Liver (tissue), 8 donors: ENCODE measurements at regions not wholly inside any gene's neighbourhood (a gene's known extent, or its start where the extent isn't known, plus 50 kb on each side); places are given as distances from the start of the nearest gene placed in this dataset.

ENCODE experiments used
- DNase-seq: peaks from one replicate; pipeline ENCODE4 v3.0.0-alpha.2; 2017; ENCODE audit warnings: low spot score
- H3K27ac ChIP-seq, 2 donors: one replicate each; pipeline ENCODE4 v1.7.0; 2013; ENCODE audit warnings: inconsistent platforms in 2 of 2, low read length in 2 of 2, control low read depth in 1 of 2, low read depth in 1 of 2, mild to moderate bottlenecking in 1 of 2
- H3K27me3 ChIP-seq, 4 donors: one replicate each; pipeline versions ENCODE4 v1.6.1 to v1.7.0; 2013; ENCODE audit warnings: low read length in 3 of 4, inconsistent platforms in 1 of 4, mild to moderate bottlenecking in 1 of 4, moderate library complexity in 1 of 4; ENCODE audit not compliant: control insufficient read depth in 4 of 4, insufficient read depth in 4 of 4
- H3K36me3 ChIP-seq, 4 donors: one replicate each; pipeline versions ENCODE4 v1.6.1 to v1.7.0; 2013; ENCODE audit warnings: low read length in 3 of 4, mild to moderate bottlenecking in 3 of 4, low read depth in 1 of 4, moderate library complexity in 1 of 4; ENCODE audit not compliant: control insufficient read depth in 4 of 4, insufficient read depth in 3 of 4
- H3K4me1 ChIP-seq, 4 donors: one replicate each; pipeline versions ENCODE4 v1.6.1 to v1.7.0; 2013; ENCODE audit warnings: low read length in 3 of 4, mild to moderate bottlenecking in 3 of 4, moderate library complexity in 1 of 4; ENCODE audit not compliant: control insufficient read depth in 4 of 4, insufficient read depth in 4 of 4
- H3K4me3 ChIP-seq, 3 donors: one replicate each; pipeline versions ENCODE4 v1.6.1 to v1.7.0; 2013; ENCODE audit warnings: low read length in 3 of 3, control low read depth in 1 of 3, low read depth in 1 of 3, mild to moderate bottlenecking in 1 of 3
- H3K9ac ChIP-seq, 2 donors: one replicate each; pipeline ENCODE4 v1.7.0; 2013; ENCODE audit warnings: low read length in 2 of 2, mild to moderate bottlenecking in 2 of 2, moderate library complexity in 2 of 2, control low read depth in 1 of 2, low read depth in 1 of 2
- H3K9me3 ChIP-seq, 4 donors: one replicate each; pipeline versions ENCODE4 v1.6.1 to v1.7.0; 2013; ENCODE audit warnings: low read length in 3 of 4; ENCODE audit not compliant: control insufficient read depth in 4 of 4
- ATF3 ChIP-seq: IDR thresholded peaks from 2 replicates; pipeline ENCODE4 v1.6.1; 2016; ENCODE audit warnings: antibody characterized with exemption
- CTCF ChIP-seq: fragments of 150-350 bp; IDR thresholded peaks from 2 replicates; pipeline ENCODE4 v1.5.1; 2017; ENCODE audit warnings: improper control_type of control experiment, low read depth, low read length; ENCODE audit not compliant: missing input control
- EGR1 ChIP-seq, 2 donors: IDR thresholded peaks; 2 replicates each; pipeline ENCODE4 v1.6.1; 2016 to 2018; ENCODE audit warnings: antibody characterized with exemption in 2 of 2, low read depth in 2 of 2
- FOXA1 ChIP-seq: IDR thresholded peaks from 2 replicates; pipeline ENCODE4 v1.6.1; 2016; ENCODE audit warnings: antibody characterized with exemption
- FOXA2 ChIP-seq: IDR thresholded peaks from 2 replicates; pipeline ENCODE4 v1.6.1; 2016; ENCODE audit warnings: antibody characterized with exemption
- GABPA ChIP-seq, 2 donors: IDR thresholded peaks in 1 of 2; conservative IDR thresholded peaks in 1 of 2; 2 replicates each; pipeline ENCODE4 v1.6.1; 2016; ENCODE audit warnings: antibody characterized with exemption in 2 of 2, mild to moderate bottlenecking in 1 of 2, moderate library complexity in 1 of 2
- HNF4A ChIP-seq, 2 donors: conservative IDR thresholded peaks; 2 replicates each; pipeline ENCODE4 v1.6.1; 2016; ENCODE audit warnings: antibody characterized with exemption in 2 of 2, mild to moderate bottlenecking in 2 of 2
- HNF4G ChIP-seq: IDR thresholded peaks from 2 replicates; pipeline ENCODE4 v1.6.1; 2016; ENCODE audit warnings: antibody characterized with exemption
- JUND ChIP-seq, 2 donors: IDR thresholded peaks; 2 replicates each; pipeline ENCODE4 v1.6.1; 2016; ENCODE audit warnings: antibody characterized with exemption in 2 of 2
- MAX ChIP-seq: IDR thresholded peaks from 2 replicates; pipeline ENCODE4 v1.6.1; 2016; ENCODE audit warnings: antibody characterized with exemption
- NR2F2 ChIP-seq: IDR thresholded peaks from 2 replicates; pipeline ENCODE4 v1.6.1; 2016; ENCODE audit warnings: antibody characterized with exemption
- RAD21 ChIP-seq, 2 donors: IDR thresholded peaks; 2 replicates each; pipeline ENCODE4 v1.6.1; 2016; ENCODE audit warnings: antibody characterized with exemption in 2 of 2, mild to moderate bottlenecking in 2 of 2
- REST ChIP-seq: IDR thresholded peaks from 2 replicates; pipeline ENCODE4 v1.6.1; 2016; ENCODE audit warnings: antibody characterized with exemption, mild to moderate bottlenecking
- RXRA ChIP-seq, 2 donors: IDR thresholded peaks; 2 replicates each; pipeline ENCODE4 v1.6.1; 2017 to 2018; ENCODE audit warnings: antibody characterized with exemption in 2 of 2, mild to moderate bottlenecking in 1 of 2
- SP1 ChIP-seq: IDR thresholded peaks from 2 replicates; pipeline ENCODE4 v1.6.1; 2018; ENCODE audit warnings: antibody characterized with exemption, mild to moderate bottlenecking
- TAF1 ChIP-seq: conservative IDR thresholded peaks from 2 replicates; pipeline ENCODE4 v1.6.1; 2016; ENCODE audit warnings: antibody characterized with exemption, mild to moderate bottlenecking
- YY1 ChIP-seq: IDR thresholded peaks from 2 replicates; pipeline ENCODE4 v1.6.1; 2016; ENCODE audit warnings: antibody characterized with exemption, mild to moderate bottlenecking
- ZBTB33 ChIP-seq: IDR thresholded peaks from 2 replicates; pipeline ENCODE4 v1.6.1; 2016; ENCODE audit warnings: antibody characterized with exemption
- WGBS: extraction: QIAGEN DNeasy Blood & Tissue Kit; methylation state at CpG from one replicate; pipeline ENCODE4 v1.1.7; 2013; 5-methylcytosine and 5-hydroxymethylcytosine counted together
- donor health status: healthy.
- donor health status: healthy.
- donor health status: healthy.
- donor health status: healthy.
- donor health status: healthy.

- no peaks in the 10 kb centered on the region for H3K27me3 ChIP-seq
- no peak for TF ChIP-seq TAF1
- no peak for TF ChIP-seq CTCF
- TF ChIP-seq REST: no peak
- TF ChIP-seq RXRA (IDR thresholded peaks at IDR 0.05): no peak
- no peak for TF ChIP-seq EGR1 (IDR thresholded peaks at IDR 0.05; ENCODE audit: low read depth in 2 of 2)
- TF ChIP-seq FOXA2: no peak
- no peak for TF ChIP-seq NR2F2
- TF ChIP-seq FOXA1: no peak
- no peak for TF ChIP-seq ATF3
- TF ChIP-seq GABPA (IDR thresholded peaks at IDR 0.05 in 1 of 2, conservative IDR thresholded peaks at IDR 0.05 in 1 of 2): no peak
- TF ChIP-seq MAX: no peak
- TF ChIP-seq ZBTB33: no peak
- TF ChIP-seq YY1: no peak
- TF ChIP-seq SP1: no peak
- no peak for TF ChIP-seq RAD21 (IDR thresholded peaks at IDR 0.05)
- TF ChIP-seq JUND (IDR thresholded peaks at IDR 0.05): no peak
- TF ChIP-seq HNF4G: no peak
- no peak for TF ChIP-seq HNF4A (conservative IDR thresholded peaks at IDR 0.05)
- no peaks in the 10 kb centered on the region for H3K4me1 ChIP-seq
- no peak overlapping the region for H3K27ac ChIP-seq
- no peak overlapping the region for H3K9ac ChIP-seq
- H3K4me3 ChIP-seq: no peak overlapping the region
- peaks cover 0 to 2% (median 0%) of the 10 kb centered on the region in 4 donors for H3K36me3 ChIP-seq
- no peak for DNase-seq
- H3K9me3 ChIP-seq: no peaks in the 10 kb centered on the region
- WGBS: 96% methylated on average over 2 of the region's 2 CpGs
Observed at GRCh38 chr10:78727251-78727650, 341.5 kb upstream of the ZMIZ1 start.

GRCh38 chr10:78727728-78728127 lies 341.0 kb upstream of the ZMIZ1 start:
- no peak overlapping the region for H3K4me3 ChIP-seq
- no peak for DNase-seq
- H3K27me3 ChIP-seq: no peaks in the 10 kb centered on the region
- H3K9me3 ChIP-seq: no peaks in the 10 kb centered on the region
- H3K9ac ChIP-seq: no peak overlapping the region
- no peak overlapping the region for H3K27ac ChIP-seq
- H3K4me1 ChIP-seq: no peaks in the 10 kb centered on the region
- WGBS: 74% methylated on average over 3 of the region's 3 CpGs
- H3K36me3 ChIP-seq: peaks cover 0 to 2% (median 0%) of the 10 kb centered on the region in 4 donors
- TF ChIP-seq RXRA (IDR thresholded peaks at IDR 0.05) (no peak), RAD21 (IDR thresholded peaks at IDR 0.05) (no peak), YY1 (no peak), FOXA2 (no peak), ZBTB33 (no peak), SP1 (no peak), GABPA (IDR thresholded peaks at IDR 0.05 in 1 of 2, conservative IDR thresholded peaks at IDR 0.05 in 1 of 2) (no peak), MAX (no peak), REST (no peak), TAF1 (no peak), HNF4A (conservative IDR thresholded peaks at IDR 0.05) (no peak), JUND (IDR thresholded peaks at IDR 0.05) (no peak)
